Fibroblast of upper back skin (primary cell): ENCODE measurements at regions not wholly inside any gene's neighbourhood (a gene's known extent, or its start where the extent isn't known, plus 50 kb on each side); places are given as distances from the start of the nearest gene placed in this dataset.

Source experiments
- DNase-seq: peaks from one replicate; pipeline ENCODE4 v3.0.0-alpha.2; 2013

- no peak for DNase-seq
Observed at GRCh38 chr5:174312641-174313040, 267.1 kb downstream of the NSG2 start.

- DNase-seq = no peak
Observed at GRCh38 chr5:174313615-174314014, 268.1 kb downstream of the NSG2 start.

GRCh38 chr5:174314261-174314660 is 268.8 kb downstream of the NSG2 start:
- no peak for DNase-seq

- no peak for DNase-seq
Observed at GRCh38 chr5:174315471-174315870, 270.0 kb downstream of the NSG2 start.

- no peak for DNase-seq
Observed at GRCh38 chr5:174315871-174316270, 270.4 kb downstream of the NSG2 start.

- DNase-seq = no peak
Observed at GRCh38 chr5:174316326-174316725, 270.8 kb downstream of the NSG2 start.

- peak; percentile 58 for DNase-seq
Observed at GRCh38 chr5:174317256-174317894, 271.9 kb downstream of the NSG2 start.

GRCh38 chr5:174318578-174318977 is 273.1 kb downstream of the NSG2 start:
- DNase-seq = no peak

- DNase-seq = no peak
Observed at GRCh38 chr5:174319551-174319950, 274.0 kb downstream of the NSG2 start.

- no peak for DNase-seq
Observed at GRCh38 chr5:174320051-174320450, 274.5 kb downstream of the NSG2 start.

GRCh38 chr5:174323878-174324281 is 278.4 kb downstream of the NSG2 start:
- peak; percentile 19 for DNase-seq

- no peak for DNase-seq
Observed at GRCh38 chr5:174324680-174325079, 279.2 kb downstream of the NSG2 start.

GRCh38 chr5:174325431-174325830 is 279.9 kb downstream of the NSG2 start:
- DNase-seq = no peak

GRCh38 chr5:174325961-174326360 is 280.5 kb downstream of the NSG2 start:
- DNase-seq = no peak

- no peak for DNase-seq
Observed at GRCh38 chr5:174326372-174326771, 280.9 kb downstream of the NSG2 start.

- peak; percentile 79 for DNase-seq
Observed at GRCh38 chr5:174327317-174327864, 281.9 kb downstream of the NSG2 start.

- no peak for DNase-seq
Observed at GRCh38 chr5:174327896-174328295, 282.4 kb downstream of the NSG2 start.

GRCh38 chr5:174328631-174329299 is 283.3 kb downstream of the NSG2 start:
- DNase-seq = peak; percentile 45

- peak; percentile 65 for DNase-seq
Observed at GRCh38 chr5:174329738-174330137, 284.2 kb downstream of the NSG2 start.

- peak; percentile 39 for DNase-seq
Observed at GRCh38 chr5:174335682-174336364, 290.3 kb downstream of the NSG2 start.

GRCh38 chr5:174336479-174336878 is 291.0 kb downstream of the NSG2 start:
- no peak for DNase-seq

- no peak for DNase-seq
Observed at GRCh38 chr5:174337276-174338184, 292.0 kb downstream of the NSG2 start.
